GM19324 (cell line): ENCODE measurements at regions not wholly inside any gene's neighbourhood (a gene's known extent, or its start where the extent isn't known, plus 50 kb on each side); places are given as distances from the start of the nearest gene placed in this dataset.
"Not testable (repeated sequence)": the region's sequence is repeated elsewhere in the genome, so short reads cannot be mapped to it uniquely, and the experiment has no call there.

Source experiments
- ATAC-seq: cut with Tn5 transposase; IDR thresholded peaks from one replicate; pipeline ENCODE4 v1.9.1; 2021; ENCODE audit warnings: mild to moderate bottlenecking, moderate library complexity; ENCODE audit not compliant: unreplicated experiment, low FRiP score

DNA sequence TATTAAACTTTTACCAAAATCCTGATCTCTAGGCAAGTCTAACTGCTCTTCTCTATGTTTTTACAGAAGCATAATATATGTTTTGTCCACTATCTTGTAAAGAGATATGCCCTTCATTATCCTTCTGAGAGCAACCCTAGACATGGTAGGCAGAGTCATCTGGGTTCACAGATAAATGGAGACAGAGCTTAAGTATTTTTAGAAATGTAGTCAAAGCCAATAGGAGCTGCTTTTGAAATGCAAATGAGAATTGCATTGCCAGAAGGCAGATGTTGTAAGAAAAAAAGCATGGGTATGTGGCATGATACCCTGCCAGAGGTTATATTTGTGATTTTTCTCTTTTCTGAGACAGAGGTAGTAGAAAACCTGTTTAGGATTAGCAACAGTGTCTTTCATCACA is 964.8 kb downstream of the SORCS3 start:
- ATAC-seq, result no peak

DNA sequence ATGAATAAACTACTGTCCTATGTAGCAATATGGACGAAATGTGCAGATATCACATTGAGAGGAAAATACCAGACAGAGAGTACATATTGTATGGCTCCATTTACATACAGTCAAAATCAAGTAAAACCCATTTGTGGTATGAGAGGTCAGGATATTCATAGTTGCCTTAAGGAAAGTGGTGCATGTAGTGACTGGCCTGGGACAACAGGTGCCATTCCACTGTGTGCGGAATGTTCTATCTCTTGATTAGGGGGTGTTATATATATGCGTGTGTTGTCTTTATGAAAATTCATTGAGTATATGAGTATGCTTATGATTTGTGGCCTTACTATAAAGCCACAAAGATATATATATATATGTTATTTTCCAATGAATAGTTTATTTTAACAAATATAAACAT is 964.0 kb downstream of the SORCS3 start:
- ATAC-seq, result no peak

DNA sequence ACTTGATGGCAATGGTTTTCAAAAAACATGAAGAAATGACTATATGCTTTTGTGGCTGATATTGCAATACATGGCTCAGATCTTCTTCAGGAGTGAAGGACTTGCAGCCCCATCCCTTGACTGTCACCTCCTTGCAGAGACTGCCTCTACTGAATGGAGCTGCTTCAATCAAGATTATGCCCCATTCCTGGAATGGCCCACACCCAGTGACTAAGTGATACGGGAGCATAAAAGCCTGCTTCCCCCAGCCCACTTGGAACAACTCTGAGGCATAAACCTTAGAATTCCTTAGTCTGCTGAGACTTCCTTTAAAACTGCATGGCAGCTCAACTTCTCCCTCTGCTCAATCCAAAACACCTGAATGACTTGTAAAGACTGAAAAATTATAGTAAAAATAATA is 957.1 kb downstream of the SORCS3 start:
- no peak for ATAC-seq

DNA sequence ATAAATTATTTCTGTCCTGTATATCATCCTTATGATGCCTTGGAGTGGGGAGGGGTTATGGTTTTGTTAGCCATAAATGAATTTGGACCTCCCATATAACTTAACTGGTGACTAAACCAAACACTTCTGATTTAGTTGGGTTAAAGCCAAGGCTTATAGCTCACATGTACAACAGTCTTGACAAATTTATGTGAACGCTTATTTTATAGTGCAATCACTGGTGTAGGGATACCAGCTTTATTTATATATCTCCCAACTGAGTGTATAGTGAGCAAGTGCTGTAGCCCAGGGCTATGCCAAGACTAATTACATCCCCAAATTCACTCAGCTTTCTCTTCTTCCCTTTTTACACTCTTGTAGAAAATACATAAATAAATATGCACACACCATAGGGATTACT is 956.2 kb downstream of the SORCS3 start:
- ATAC-seq, result no peak

DNA sequence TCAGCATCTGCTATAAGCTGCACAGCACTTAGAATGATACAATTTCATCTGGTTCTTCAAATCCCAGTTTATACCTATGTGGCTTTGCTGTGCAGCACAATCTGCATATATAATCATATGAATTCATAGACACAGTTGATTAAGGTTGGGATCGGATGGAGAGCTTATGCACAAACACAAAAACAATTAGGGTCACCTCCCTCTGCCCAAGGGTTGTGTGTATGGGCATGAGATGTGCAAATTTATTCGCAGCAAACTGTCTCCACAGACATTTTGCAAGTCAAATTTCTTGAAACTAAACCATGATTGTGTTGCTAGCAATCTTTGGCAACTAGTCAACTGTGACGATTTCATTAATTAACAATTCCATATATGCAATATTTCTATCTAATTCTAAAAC is 955.7 kb downstream of the SORCS3 start:
- no peak for ATAC-seq

DNA sequence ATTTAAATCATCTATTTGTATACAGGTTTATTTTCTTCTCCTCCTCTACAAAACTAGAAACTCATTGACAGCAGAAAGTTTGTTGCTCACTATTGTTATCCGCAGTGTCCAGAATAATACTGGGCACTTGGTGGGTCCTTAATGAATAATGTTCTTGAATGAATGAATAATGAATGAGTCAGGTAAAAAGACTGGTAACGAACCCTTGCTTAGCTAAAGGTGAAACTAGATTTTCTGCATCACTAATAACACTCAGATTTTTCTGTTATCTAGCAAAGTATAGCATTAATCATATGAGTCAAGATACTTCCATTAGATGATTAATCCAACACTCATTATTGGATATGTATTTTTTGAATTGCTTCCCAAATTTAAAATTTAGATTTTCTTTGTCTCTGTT is 953.2 kb downstream of the SORCS3 start:
- ATAC-seq, result no peak

DNA sequence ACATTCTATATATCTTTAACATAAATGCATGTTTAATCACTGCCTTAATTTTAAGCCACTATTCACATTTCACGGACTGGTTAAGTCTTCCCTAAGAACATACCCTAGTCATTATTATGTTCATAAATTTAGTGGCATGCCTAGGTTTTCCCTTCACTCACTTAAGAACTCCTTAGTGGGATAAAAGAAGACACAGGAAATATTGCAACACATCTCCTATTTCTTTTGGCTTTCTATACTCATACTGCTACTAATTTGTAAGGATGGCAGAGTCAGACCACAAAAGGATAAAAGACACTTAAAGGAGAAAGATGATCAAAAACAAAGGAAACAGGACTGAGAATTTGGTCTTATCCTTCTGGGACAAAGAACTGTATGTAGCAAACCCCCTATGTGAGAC is 951.4 kb downstream of the SORCS3 start:
- no peak for ATAC-seq

DNA sequence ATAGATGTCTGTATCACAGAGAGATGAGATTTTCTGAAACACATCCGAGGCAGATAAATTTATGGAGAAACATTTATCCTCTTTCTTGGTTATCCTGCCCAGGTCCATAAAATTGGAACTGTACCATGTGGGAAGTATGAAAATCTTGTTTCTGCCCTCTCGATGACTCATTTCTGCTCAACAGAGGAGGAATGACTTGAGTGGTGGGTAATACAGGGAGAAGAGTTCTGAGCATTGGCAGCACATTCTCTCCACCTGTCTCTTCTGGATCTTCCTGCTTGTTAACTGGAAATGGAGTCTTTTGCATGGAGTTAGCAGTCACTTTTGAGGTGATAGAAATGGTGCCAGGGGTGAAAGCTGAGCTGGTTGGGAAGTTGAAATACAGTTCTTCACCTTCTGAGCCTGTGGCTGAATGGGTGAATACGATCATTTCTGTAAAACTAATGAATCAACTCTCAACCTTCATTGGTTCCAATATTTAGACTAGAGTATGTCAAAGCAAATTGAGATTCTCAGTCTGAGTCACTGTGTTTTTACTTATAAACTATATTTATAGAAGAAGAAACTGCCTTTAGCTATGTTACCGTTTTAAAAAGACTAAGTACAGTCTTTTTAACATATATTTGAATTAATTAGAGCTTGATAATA is 945.5 kb downstream of the SORCS3 start:
- ATAC-seq, result no peak

DNA sequence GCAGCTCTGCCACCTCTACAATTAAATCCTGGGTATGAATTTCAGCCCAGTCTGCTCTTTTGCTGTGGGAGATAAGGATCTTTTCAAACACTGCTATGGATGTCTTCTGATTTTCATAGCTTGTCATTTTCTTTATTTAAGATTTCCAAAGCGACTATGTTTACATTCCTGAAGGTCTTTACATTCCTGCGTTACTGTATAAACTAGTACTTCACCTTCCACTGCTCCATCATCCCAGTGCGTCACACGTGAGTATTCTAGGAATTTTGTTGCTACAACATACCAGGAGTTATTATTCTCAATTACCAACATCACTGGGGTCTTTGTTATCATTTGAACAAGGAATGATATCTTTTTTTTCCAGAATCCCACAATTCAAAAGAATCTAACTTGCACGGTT is 944.7 kb downstream of the SORCS3 start:
- no peak for ATAC-seq

DNA sequence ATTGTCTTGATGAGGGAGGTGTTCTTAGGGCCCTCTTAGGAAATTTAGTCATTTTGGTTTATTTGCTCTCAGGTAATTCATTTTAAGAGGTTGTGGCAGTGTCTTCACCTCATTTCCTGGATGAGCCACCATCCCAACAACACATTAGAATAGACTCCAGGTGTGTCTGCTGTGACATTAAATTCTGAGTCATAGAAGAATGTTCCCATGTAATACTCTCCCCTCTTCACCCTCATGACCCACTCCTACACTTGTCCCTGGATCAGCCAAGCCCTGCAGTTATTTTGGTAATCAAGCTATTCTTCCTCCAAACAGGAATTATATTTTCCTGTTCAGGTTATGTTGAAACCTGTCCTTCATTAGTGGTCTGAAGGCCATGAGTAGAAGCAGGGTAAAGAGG is 944.1 kb downstream of the SORCS3 start:
- no peak for ATAC-seq

DNA sequence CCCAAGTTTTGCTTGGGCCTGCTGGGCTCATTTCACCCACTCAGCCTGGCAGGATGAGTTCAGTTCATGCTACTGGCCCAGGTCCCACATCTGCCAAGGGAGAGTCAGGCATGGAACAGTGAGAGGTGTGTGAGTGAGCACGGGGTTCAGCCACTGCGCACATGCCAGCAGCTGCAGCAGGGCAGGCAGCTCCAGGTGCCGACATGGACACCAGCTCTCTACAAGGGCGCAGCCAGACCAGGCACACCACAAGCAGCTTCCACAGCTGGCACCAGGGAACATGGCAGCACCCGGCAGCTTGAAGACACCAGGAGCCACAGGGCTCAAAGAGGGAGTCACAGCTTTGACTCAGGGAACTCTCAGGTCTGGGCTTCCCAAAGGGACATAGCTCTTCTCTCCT is 938.0 kb downstream of the SORCS3 start:
- ATAC-seq, result no peak

DNA sequence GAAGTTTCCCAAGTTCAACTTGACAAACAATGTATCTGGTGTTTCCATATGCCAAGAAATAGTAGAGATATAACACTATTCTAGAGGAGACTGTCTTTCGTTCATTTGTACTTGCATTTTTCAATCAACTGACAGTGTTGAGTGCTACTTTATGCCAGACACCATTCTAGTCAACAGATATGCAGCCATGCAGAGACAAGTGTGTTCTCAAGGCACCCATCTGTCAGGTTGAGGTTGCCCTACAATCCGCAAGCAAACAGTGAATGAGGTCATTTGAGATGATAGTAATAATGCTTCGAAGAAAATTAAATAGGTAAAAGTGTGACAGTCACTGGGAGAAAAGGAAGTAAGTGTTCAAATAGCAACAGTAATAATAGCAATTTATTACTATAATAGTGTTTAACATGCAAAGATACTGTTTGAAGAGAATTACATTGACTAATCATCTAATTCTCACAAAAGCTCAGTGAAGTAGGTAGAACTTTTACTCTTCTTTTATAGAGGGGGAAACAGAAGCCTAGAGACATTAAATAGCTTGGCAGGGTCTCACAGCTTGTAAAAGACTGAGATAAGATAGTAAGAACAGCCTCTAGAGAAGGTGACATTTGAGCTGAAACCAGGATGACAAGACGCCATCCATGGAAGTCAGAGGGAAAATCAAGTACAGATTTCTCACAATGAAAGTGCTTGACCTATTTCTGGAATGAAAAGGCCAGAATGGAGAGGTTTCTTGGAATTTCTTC is 936.9 kb downstream of the SORCS3 start:
- no peak for ATAC-seq

DNA sequence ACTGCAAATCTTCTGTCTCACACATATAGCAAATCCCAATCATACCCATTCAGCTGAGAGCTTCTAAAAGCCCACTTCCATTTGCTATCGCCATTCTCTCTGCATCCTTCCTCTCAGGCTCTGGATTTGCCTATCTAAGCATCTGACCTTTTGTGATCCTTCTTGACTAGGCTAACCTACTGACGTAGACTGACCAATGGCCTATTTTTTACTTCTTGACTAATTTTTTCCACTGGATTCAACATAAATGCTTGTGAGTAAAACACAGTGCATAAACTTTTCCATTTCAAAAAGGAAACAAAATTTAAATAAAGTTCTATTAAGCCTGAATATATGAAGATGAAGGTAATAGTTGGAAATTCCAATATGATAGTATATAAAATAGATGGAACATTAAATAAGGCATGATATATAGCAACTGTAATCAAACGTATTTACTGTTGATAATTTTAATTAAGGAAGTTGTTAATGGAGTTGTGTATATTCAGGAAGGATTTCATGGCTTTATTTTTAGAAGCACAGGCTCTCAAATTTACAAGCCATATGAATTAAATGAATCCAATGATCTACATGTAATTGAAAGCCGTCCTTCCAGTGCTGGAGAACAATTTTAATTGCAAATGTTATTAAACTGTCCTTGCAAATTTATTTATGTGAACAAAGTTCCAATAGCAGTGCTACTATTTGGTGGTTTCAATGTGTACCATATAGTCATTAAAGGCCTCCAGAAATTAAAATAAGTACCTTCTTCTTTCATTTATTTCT is 918.4 kb downstream of the SORCS3 start:
- no peak for ATAC-seq

DNA sequence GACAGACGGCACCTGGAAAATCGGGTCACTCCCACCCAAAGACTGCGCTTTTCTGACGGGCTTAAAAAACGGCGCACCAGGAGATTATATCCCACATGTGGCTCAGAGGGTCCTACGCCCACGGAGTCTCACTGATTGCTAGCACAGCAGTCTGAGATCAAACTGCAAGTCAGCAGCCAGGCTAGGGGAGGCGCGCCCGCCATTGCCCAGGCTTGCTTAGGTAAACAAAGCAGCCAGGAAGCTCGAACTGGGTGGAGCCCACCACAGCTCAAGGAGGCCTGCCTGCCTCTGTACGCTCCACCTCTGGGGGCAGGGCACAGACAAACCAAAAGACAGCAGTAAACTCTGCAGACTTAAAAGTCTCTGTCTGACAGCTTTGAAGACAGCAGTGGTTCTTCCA is 909.4 kb downstream of the SORCS3 start:
- ATAC-seq, result not testable (repeated sequence)

DNA sequence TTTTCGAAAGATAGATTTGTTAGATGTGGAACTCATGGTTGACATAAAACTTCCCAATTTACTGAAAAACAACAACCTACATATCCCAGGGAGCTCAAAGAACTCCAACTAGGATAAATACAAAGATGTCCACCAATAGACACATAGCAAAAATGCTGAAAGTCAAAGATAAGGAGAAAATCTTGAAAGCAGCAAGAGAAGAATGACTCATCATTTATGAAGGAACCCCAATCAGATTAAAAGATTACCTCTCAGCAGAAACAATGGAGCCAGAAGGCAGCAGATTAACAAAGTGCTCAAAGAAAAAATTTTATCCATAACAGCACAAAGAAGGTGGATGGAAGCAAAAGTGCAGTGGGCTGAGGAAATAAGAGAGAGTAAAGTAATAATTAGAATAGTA is 908.6 kb downstream of the SORCS3 start:
- no peak for ATAC-seq

DNA sequence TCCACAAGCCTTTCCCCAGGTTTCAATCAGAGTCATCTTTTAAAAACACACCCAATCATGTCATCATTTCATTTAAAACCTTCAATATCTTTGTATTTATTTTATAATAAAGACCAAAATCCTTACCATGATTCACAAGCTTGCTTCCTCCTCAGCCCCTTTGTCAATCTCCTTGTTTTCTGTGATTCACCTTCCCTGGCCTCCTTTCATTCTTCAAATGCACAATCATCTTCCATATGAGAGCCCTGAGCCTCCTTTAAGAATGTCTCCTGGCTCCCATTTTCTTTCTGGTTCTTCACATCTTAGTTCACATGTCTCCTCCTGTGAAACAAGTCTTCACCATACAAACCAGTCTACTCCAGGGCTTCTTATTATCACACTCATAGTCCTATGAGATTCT is 904.0 kb downstream of the SORCS3 start:
- no peak for ATAC-seq

DNA sequence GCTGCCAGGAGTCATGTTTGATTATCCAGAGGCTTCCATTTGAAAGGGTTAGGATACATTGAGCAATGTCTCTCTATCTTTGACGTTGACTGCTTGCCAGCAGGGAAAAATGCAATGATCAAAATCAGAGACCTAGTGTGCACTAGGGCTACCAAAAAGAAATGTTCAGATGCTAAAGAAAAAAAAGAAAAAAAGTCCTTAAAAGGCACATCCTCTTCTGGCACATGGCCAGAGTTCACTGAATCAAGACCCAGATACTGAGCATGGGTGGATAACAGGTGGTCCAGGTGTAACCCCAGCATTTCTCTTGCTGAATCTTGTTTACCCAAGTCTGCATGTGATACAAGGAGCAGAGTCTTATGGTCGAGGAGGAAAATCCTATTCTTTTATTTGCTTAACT is 899.3 kb downstream of the SORCS3 start:
- ATAC-seq, result no peak

DNA sequence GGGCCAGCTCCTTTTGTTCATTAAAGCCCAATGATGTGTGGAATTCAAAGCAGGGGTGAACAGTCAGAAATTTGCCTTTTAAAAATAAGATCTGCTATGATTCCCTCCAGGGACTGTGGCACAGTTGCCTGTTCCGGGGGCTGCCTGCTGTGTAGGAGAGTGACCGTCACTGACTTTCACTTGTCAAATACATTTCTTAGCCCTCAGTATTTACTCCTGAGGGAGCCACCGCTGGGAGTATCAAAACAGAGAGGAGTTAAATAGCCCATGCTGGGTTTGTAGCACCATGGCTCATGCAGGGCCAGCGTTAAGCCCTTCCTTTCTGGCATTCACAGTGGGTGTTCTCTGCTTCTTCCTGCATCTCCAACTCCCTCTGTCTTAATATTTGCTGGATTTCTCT is 897.8 kb downstream of the SORCS3 start:
- no peak for ATAC-seq

DNA sequence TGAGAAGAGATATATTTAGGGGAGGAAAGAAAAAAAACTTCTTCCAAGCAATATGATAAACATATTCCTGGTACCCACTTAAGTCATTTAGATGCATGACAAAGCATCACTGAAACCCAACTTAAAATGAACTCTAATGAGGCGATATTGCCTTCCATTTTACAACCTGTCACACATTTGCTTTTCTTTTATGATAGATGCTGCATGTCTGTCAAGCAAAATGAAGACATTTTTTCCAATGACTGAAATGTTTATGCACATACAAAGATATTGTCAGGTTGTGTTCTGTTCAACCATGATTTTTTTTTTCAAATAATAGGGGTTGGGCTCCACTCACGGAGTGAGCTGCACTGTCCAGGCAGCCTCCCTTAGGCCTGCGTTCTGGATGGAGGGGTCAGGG is 894.4 kb downstream of the SORCS3 start:
- no peak for ATAC-seq

DNA sequence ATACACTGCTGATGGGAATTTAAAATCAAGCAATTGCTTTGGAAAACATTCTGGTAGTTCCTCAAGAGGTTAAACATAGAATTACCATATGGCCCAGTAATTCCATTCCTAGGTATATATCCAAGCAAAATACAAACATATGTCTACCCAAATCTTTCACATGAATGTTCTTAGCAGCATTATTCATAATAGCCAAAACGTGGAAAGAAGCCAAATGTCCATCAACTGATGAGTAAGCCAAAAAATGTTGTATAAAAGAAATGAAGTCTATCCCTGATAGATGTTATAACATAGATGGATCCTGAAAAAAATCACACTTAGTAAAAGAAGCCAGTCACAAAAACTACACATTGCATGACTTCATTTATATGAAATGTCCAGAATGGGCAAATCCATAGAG is 893.0 kb downstream of the SORCS3 start:
- ATAC-seq, result no peak

DNA sequence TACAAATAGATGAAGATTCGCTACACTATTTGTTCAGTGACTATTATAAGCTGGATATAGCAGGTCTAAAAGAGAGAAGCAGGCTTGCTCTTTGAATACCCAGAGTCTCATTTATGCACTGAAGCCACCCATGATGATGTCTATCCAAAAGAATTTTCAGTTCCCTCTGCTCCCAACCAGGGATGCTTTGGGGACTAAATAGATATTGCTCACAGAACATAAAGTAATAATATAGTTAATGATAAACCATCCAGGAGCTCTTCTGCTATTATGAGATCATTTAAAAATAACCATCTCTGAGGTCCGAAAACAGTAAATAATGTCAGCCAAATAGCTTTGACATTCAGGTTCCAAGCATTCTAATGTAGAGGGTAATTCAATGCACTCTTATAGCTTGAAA is 875.4 kb downstream of the SORCS3 start:
- no peak for ATAC-seq

DNA sequence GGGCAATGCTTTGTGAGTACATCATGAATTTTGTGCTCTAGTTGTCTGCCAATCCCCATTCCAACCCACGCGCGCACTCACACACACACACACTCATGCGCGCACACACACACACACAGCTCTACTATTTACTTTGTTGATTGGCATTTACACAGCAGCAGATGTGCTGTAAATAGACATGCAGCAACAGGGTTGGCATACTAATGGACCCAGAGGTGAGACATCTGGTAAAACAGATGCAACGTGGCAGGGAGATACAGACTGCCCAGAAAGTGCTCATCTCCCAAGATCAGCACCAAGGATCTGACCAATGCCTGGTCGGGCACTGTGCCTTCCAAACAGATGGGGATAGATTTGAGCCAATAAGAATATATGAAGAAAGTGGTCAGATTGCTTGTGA is 873.0 kb downstream of the SORCS3 start:
- ATAC-seq, result no peak
